WERI-Rb-1 (cell line): ENCODE measurements at regions not wholly inside any gene's neighbourhood (a gene's known extent, or its start where the extent isn't known, plus 50 kb on each side); places are given as distances from the start of the nearest gene placed in this dataset.

ENCODE experiments used
- DNase-seq: peaks from one replicate; pipeline ENCODE4 v3.0.0-alpha.2; 2020
- H3K27ac ChIP-seq: fragments of 250-450 bp; sonication (Bioruptor Pico); 2 replicates; pipeline ENCODE4 v1.5.1; 2020; ENCODE audit warnings: mild to moderate bottlenecking, moderate library complexity
- H3K27me3 ChIP-seq: fragments of 250-450 bp; sonication (Bioruptor Pico); 2 replicates; pipeline ENCODE4 v1.5.1; 2021; ENCODE audit warnings: mild to moderate bottlenecking, low read depth, moderate library complexity; ENCODE audit not compliant: insufficient read depth, severe bottlenecking
- H3K36me3 ChIP-seq: fragments of 250-450 bp; sonication (Bioruptor Pico); 2 replicates; pipeline ENCODE4 v1.5.1; 2020; ENCODE audit warnings: mild to moderate bottlenecking, moderate library complexity
- H3K4me3 ChIP-seq: 2 replicates; pipeline ENCODE4 v1.5.1; 2011; ENCODE audit warnings: low read depth, mild to moderate bottlenecking, control low read depth, low read length
- H3K9me3 ChIP-seq: fragments of 250-450 bp; sonication (Bioruptor Pico); 2 replicates; pipeline ENCODE4 v1.5.1; 2021; ENCODE audit warnings: mild to moderate bottlenecking, moderate library complexity; ENCODE audit not compliant: severe bottlenecking
- CTCF ChIP-seq: IDR thresholded peaks from 2 replicates; pipeline ENCODE4 v1.5.1; 2011; ENCODE audit warnings: low read depth, mild to moderate bottlenecking, control low read depth, inconsistent platforms, low read length

GRCh38 chr17:79136596-79136995, 62.0 kb downstream of the ENGASE start:
- Histone ChIP-seq H3K27ac (peak overlapping the region; percentile 54), H3K36me3 (peaks cover 5% of the 10 kb centered on the region), H3K27me3 (no peaks in the 10 kb centered on the region), H3K4me3 (no peak overlapping the region), H3K9me3 (no peaks in the 10 kb centered on the region)
- TF ChIP-seq CTCF, result no peak
- peak; percentile 92 for DNase-seq
